A549 (cell line): ENCODE measurements at regions not wholly inside any gene's neighbourhood (a gene's known extent, or its start where the extent isn't known, plus 50 kb on each side); places are given as distances from the start of the nearest gene placed in this dataset.

Experiments
- ATAC-seq, 2 experiments: fragments of 200-7000 bp in 1 of 2; fragments of >200 bp in 1 of 2; cut with Nextera tagmentation in 1 of 2; cut with Tn5 transposase in 1 of 2; 3 replicates each; pipeline versions ENCODE4 v1.8.0 to v1.9.1; 2018 to 2020; ENCODE audit warnings: mild to moderate bottlenecking in 1 of 2, moderate library complexity in 1 of 2
- CTCF ChIA-PET: fragments of 300-600 bp; sonication (Branson Sonifier 250); formaldehyde crosslinking; extraction: SDS; loops from one replicate; lab custom pipeline; 2021; ENCODE audit warnings: antibody characterized with exemption, inconsistent platforms; lab: Yijun Ruan, JAX
- POLR2A ChIA-PET: fragments of 350-600 bp; formaldehyde crosslinking; extraction: SDS; loops from one replicate; lab custom pipeline; 2021; ENCODE audit warnings: antibody characterized with exemption, inconsistent platforms; lab: Yijun Ruan, JAX
- DNase-seq, 2 experiments: peaks; one replicate each; pipeline versions ENCODE4 v3.0.0 to v3.0.0-alpha.2; 2011 to 2016; ENCODE audit warnings: low read depth in 1 of 2, low spot score in 1 of 2
- FAIRE-seq: peaks from 2 replicates; lab custom pipeline; 2011; peaks lifted over from hg19 to GRCh38; lab: Jason Lieb, UNC
- H3K27ac ChIP-seq, 2 experiments: fragments of >200 bp; sonication (Bioruptor Twin); formaldehyde crosslinking; 3 replicates each; pipeline ENCODE4 v1.5.1; 2016 to 2017
- H3K4me1 ChIP-seq: fragments of >200 bp; sonication (Bioruptor Twin); formaldehyde crosslinking; 3 replicates; pipeline ENCODE4 v1.6.1; 2016
- H3K4me2 ChIP-seq: fragments of >200 bp; sonication (Bioruptor Twin); formaldehyde crosslinking; 3 replicates; pipeline ENCODE4 v1.6.1; 2016
- H3K4me3 ChIP-seq: fragments of >200 bp; sonication (Bioruptor Twin); formaldehyde crosslinking; 3 replicates; pipeline ENCODE4 v1.5.1; 2016
- H3K9me3 ChIP-seq: fragments of >200 bp; sonication (Bioruptor Twin); formaldehyde crosslinking; 3 replicates; pipeline ENCODE4 v1.6.1; 2016
- ATOH8 ChIP-seq: fragments of 250-450 bp; sonication (Bioruptor Pico); IDR thresholded peaks from 2 replicates; pipeline ENCODE4 v1.5.0; 2020; ENCODE audit warnings: low read depth, mild to moderate bottlenecking, moderate library complexity
- CBX2 ChIP-seq: fragments of 200-600 bp; sonication (generic); IDR thresholded peaks from 2 replicates; pipeline ENCODE4 v1.6.1; 2016; ENCODE audit warnings: low read depth, mild to moderate bottlenecking, borderline replicate concordance
- CEBPB ChIP-seq, 2 experiments: fragments of >200 bp in 1 of 2; sonication (Bioruptor Twin) in 1 of 2; formaldehyde crosslinking in 1 of 2; IDR thresholded peaks; 2 replicates each; pipeline ENCODE4 v1.6.1; 2012 to 2016
- CHD2 ChIP-seq: fragments of 150-350 bp; IDR thresholded peaks from 2 replicates; pipeline ENCODE4 v1.6.1; 2014; ENCODE audit warnings: low read length; ENCODE audit not compliant: partially characterized antibody
- E2F6 ChIP-seq: IDR thresholded peaks from 2 replicates; pipeline ENCODE4 v1.6.1; 2012; ENCODE audit warnings: low read depth, borderline replicate concordance
- EHF ChIP-seq: fragments of 250-450 bp; sonication (Bioruptor Pico); IDR thresholded peaks from 2 replicates; pipeline ENCODE4 v1.5.0; 2020; ENCODE audit warnings: mild to moderate bottlenecking
- EHMT2 ChIP-seq: fragments of 200-600 bp; sonication (generic); IDR thresholded peaks from 2 replicates; pipeline ENCODE4 v1.6.1; 2016; ENCODE audit warnings: antibody characterized with exemption, low read depth, mild to moderate bottlenecking, moderate library complexity
- ESRRA ChIP-seq: fragments of 150-350 bp; IDR thresholded peaks from 2 replicates; pipeline ENCODE4 v1.6.1; 2014; ENCODE audit warnings: mild to moderate bottlenecking, low read length, borderline replicate concordance
- HEYL ChIP-seq: fragments of 250-450 bp; sonication (Bioruptor Pico); IDR thresholded peaks from 2 replicates; pipeline ENCODE4 v1.8.0; 2021; ENCODE audit warnings: mild to moderate bottlenecking, moderate library complexity
- HOXB5 ChIP-seq: fragments of 250-450 bp; sonication (Bioruptor Pico); IDR thresholded peaks from 2 replicates; pipeline ENCODE4 v1.5.0; 2020; ENCODE audit warnings: mild to moderate bottlenecking, moderate library complexity
- JUNB ChIP-seq: fragments of >200 bp; sonication (Bioruptor Twin); formaldehyde crosslinking; IDR thresholded peaks from 2 replicates; pipeline ENCODE4 v1.6.1; 2016
- KDM5A ChIP-seq: fragments of 200-600 bp; sonication (generic); IDR thresholded peaks from 2 replicates; pipeline ENCODE4 v1.6.1; 2016; ENCODE audit warnings: antibody characterized with exemption, mild to moderate bottlenecking
- MAFK ChIP-seq: fragments of 450-650 bp; IDR thresholded peaks from 2 replicates; pipeline ENCODE4 v1.6.1; 2014; ENCODE audit not compliant: partially characterized antibody
- MYC ChIP-seq: IDR thresholded peaks from 2 replicates; pipeline ENCODE4 v1.6.1; 2012; ENCODE audit warnings: mild to moderate bottlenecking, inconsistent platforms, low read length, improper control_type of control experiment, borderline replicate concordance
- NFE2L2 ChIP-seq: fragments of 150-350 bp; conservative IDR thresholded peaks from 2 replicates; pipeline ENCODE4 v1.6.1; 2014; ENCODE audit warnings: low read length
- NPAS2 ChIP-seq: fragments of 250-450 bp; sonication (Bioruptor Pico); IDR thresholded peaks from 2 replicates; pipeline ENCODE4 v1.8.0; 2022; ENCODE audit warnings: mild to moderate bottlenecking, moderate library complexity, borderline replicate concordance
- NR3C1 ChIP-seq: fragments of >200 bp; sonication (Bioruptor Twin); formaldehyde crosslinking; IDR thresholded peaks from 3 replicates; pipeline ENCODE4 v1.6.1; 2017
- RAD21 ChIP-seq, 2 experiments: fragments of >200 bp in 1 of 2; sonication (Bioruptor Twin) in 1 of 2; formaldehyde crosslinking in 1 of 2; IDR thresholded peaks in 1 of 2; conservative IDR thresholded peaks in 1 of 2; 2 replicates in 1 of 2; 3 replicates in 1 of 2; pipeline ENCODE4 v1.6.1; 2012 to 2018; ENCODE audit warnings: inconsistent platforms in 1 of 2
- RFX5 ChIP-seq: fragments of 450-650 bp; IDR thresholded peaks from 2 replicates; pipeline ENCODE4 v1.7.1; 2014; ENCODE audit warnings: antibody characterized with exemption, mild to moderate bottlenecking, moderate library complexity
- ZC3H11A ChIP-seq: fragments of 450-650 bp; IDR thresholded peaks from 2 replicates; pipeline ENCODE4 v1.6.1; 2014; ENCODE audit warnings: antibody characterized with exemption, mild to moderate bottlenecking
- ZNF302 ChIP-seq: fragments of 250-450 bp; sonication (Bioruptor Pico); IDR thresholded peaks from 2 replicates; pipeline ENCODE4 v1.9.0; 2021; ENCODE audit warnings: inconsistent platforms, mild to moderate bottlenecking, moderate library complexity
- WGBS: methylation state at CpG from one replicate; pipeline ENCODE4 v1.1.6; 2017; ENCODE audit errors: missing lambda C conversion rate; 5-methylcytosine and 5-hydroxymethylcytosine counted together
- TF ChIP-seq, protein P1 (sequence below): fragments of 450-650 bp; IDR thresholded peaks from 2 replicates; pipeline ENCODE4 v1.6.1; 2014; ENCODE audit warnings: antibody characterized with exemption
- TF ChIP-seq, protein P2 (sequence below): fragments of >200 bp; sonication (Bioruptor Twin); formaldehyde crosslinking; IDR thresholded peaks from 3 replicates; pipeline ENCODE4 v1.6.1; 2016
- TF ChIP-seq, protein P3 (sequence below): fragments of >200 bp; sonication (Bioruptor Twin); formaldehyde crosslinking; IDR thresholded peaks from 2 replicates; pipeline ENCODE4 v1.6.1; 2016
- TF ChIP-seq, protein P4 (sequence below): fragments of 150-350 bp; IDR thresholded peaks from 2 replicates; pipeline ENCODE4 v1.6.1; 2014; ENCODE audit warnings: low read depth, mild to moderate bottlenecking, low read length

GRCh38 chr5:1730487-1730847 is 69.2 kb downstream of the MRPL36 start:
- Histone ChIP-seq H3K4me2 (no peak overlapping the region), H3K4me3 (no peak overlapping the region), H3K9me3 (no peaks in the 10 kb centered on the region), H3K4me1 (no peaks in the 10 kb centered on the region)
- WGBS: 45% methylated on average over 7 of the region's 7 CpGs
- POLR2A ChIA-PET: no interaction called here
- FAIRE-seq (no peak), DNase-seq (no peak)
- TF ChIP-seq NR3C1: no peak
- TF ChIP-seq MAFK: no peak
- TF ChIP-seq, protein P1, sequence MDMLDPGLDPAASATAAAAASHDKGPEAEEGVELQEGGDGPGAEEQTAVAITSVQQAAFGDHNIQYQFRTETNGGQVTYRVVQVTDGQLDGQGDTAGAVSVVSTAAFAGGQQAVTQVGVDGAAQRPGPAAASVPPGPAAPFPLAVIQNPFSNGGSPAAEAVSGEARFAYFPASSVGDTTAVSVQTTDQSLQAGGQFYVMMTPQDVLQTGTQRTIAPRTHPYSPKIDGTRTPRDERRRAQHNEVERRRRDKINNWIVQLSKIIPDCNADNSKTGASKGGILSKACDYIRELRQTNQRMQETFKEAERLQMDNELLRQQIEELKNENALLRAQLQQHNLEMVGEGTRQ: no peak
- no peak for TF ChIP-seq EHF (CRISPR knock-in tag)
- TF ChIP-seq KDM5A: no peak
- no peak for TF ChIP-seq RFX5
- TF ChIP-seq, protein P2, sequence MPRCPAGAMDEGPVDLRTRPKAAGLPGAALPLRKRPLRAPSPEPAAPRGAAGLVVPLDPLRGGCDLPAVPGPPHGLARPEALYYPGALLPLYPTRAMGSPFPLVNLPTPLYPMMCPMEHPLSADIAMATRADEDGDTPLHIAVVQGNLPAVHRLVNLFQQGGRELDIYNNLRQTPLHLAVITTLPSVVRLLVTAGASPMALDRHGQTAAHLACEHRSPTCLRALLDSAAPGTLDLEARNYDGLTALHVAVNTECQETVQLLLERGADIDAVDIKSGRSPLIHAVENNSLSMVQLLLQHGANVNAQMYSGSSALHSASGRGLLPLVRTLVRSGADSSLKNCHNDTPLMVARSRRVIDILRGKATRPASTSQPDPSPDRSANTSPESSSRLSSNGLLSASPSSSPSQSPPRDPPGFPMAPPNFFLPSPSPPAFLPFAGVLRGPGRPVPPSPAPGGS: no peak
- no peak for TF ChIP-seq ZNF302 (CRISPR knock-in tag)
- TF ChIP-seq HEYL (CRISPR knock-in tag): no peak
- TF ChIP-seq CHD2: no peak
- no peak for TF ChIP-seq NFE2L2
- TF ChIP-seq, all 56 proteins: peak for 0
- H3K27ac ChIP-seq: no peak overlapping the region
- CTCF ChIA-PET: no interaction called here
- ATAC-seq: no peak

- FAIRE-seq: no peak
- ChIA-PET POLR2A (no interaction called here), CTCF (no interaction called here)
- no peak for ATAC-seq
- Histone ChIP-seq H3K9me3 (no peaks in the 10 kb centered on the region), H3K27ac (no peak overlapping the region), H3K4me2 (no peak overlapping the region), H3K4me1 (no peaks in the 10 kb centered on the region), H3K4me3 (no peak overlapping the region)
- 46% methylated on average over 29 of the region's 40 CpGs for WGBS
- TF ChIP-seq E2F6 (no peak), NPAS2 (CRISPR knock-in tag) (no peak), ZC3H11A (no peak), HOXB5 (CRISPR knock-in tag) (no peak), ZNF302 (CRISPR knock-in tag) (no peak), EHMT2 (no peak), ESRRA (no peak)
- no peak for DNase-seq
Measured at GRCh38 chr5:1729641-1730486, 69.8 kb downstream of the MRPL36 start.

DNA sequence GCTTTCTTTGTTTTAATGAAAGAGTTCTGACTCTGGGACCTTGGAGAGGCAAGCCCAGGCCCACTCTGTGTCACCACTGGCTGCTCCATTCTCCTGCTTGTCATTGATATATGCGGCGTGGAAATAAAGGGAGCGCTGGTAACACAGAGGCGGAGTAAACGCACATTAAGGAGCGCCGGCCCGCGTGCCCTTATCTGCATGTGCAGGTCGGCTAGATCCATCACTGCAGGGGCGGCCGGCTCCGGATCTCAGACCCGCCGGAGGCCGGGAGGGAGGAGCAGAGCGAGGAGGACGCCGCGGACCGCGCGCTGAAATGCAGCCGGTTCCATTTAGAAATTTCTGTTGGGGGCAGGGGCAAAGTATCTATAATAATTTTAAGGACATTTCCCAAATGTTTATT is 70.8 kb downstream of the MRPL36 start:
- WGBS: 78% methylated on average over 24 of the region's 24 CpGs
- CTCF ChIA-PET: no interaction called here
- no peak for FAIRE-seq

More for the DNA sequence above, 70.8 kb downstream of the MRPL36 start:
- ATAC-seq: no peak
- Histone ChIP-seq H3K4me2 (no peak overlapping the region), H3K27ac (no peak overlapping the region), H3K4me1 (no peaks in the 10 kb centered on the region), H3K4me3 (no peak overlapping the region), H3K9me3 (no peaks in the 10 kb centered on the region)
- TF ChIP-seq, protein P3, sequence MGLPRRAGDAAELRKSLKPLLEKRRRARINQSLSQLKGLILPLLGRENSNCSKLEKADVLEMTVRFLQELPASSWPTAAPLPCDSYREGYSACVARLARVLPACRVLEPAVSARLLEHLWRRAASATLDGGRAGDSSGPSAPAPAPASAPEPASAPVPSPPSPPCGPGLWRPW: no peak
- TF ChIP-seq CEBPB (IDR thresholded peaks at IDR 0.05) (no peak), CBX2 (no peak), RAD21 (conservative IDR thresholded peaks at IDR 0.05 in 1 of 2, IDR thresholded peaks at IDR 0.05 in 1 of 2) (no peak), MYC (no peak), HEYL (CRISPR knock-in tag) (no peak), JUNB (no peak), ATOH8 (CRISPR knock-in tag) (no peak), EHMT2 (no peak)
- TF ChIP-seq, protein P4, sequence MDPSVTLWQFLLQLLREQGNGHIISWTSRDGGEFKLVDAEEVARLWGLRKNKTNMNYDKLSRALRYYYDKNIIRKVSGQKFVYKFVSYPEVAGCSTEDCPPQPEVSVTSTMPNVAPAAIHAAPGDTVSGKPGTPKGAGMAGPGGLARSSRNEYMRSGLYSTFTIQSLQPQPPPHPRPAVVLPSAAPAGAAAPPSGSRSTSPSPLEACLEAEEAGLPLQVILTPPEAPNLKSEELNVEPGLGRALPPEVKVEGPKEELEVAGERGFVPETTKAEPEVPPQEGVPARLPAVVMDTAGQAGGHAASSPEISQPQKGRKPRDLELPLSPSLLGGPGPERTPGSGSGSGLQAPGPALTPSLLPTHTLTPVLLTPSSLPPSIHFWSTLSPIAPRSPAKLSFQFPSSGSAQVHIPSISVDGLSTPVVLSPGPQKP: no peak
- no peak for DNase-seq
- POLR2A ChIA-PET: no interaction called here
